ENCODE measurements at regions not wholly inside any gene's neighbourhood (a gene's known extent, or its start where the extent isn't known, plus 50 kb on each side); places are given as distances from the start of the nearest gene placed in this dataset.

DNA sequence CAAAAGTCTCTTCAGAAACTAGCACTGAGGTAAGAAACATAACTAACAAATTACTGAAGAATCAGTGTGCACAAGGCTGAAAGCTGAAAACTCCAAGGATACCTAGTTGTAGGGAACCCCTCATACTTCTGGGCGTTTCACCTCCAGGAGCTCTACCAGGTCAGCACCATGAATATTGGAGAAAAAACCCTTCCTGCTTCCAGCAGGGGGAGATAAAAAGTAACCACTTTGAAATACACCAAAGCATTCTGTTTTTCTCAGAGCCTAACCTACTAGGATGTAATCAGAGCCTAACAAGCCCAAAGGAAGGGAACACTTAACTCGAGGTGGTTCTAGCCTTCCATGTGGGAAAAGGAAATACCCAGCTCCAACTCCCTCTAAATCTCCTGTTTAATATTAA lies 175.8 kb upstream of the MME start:
- TF ChIP-seq, protein P1, sequence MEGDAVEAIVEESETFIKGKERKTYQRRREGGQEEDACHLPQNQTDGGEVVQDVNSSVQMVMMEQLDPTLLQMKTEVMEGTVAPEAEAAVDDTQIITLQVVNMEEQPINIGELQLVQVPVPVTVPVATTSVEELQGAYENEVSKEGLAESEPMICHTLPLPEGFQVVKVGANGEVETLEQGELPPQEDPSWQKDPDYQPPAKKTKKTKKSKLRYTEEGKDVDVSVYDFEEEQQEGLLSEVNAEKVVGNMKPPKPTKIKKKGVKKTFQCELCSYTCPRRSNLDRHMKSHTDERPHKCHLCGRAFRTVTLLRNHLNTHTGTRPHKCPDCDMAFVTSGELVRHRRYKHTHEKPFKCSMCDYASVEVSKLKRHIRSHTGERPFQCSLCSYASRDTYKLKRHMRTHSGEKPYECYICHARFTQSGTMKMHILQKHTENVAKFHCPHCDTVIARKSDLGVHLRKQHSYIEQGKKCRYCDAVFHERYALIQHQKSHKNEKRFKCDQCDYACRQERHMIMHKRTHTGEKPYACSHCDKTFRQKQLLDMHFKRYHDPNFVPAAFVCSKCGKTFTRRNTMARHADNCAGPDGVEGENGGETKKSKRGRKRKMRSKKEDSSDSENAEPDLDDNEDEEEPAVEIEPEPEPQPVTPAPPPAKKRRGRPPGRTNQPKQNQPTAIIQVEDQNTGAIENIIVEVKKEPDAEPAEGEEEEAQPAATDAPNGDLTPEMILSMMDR (conservative IDR thresholded peaks at IDR 0.05; ENCODE audit: low read length), result peak; percentile 63
- no peak for TF ChIP-seq EZH2phosphoT487 (IDR thresholded peaks at IDR 0.05; ENCODE audit: borderline replicate concordance)
